Omental fat pad (tissue), 3 donors: ENCODE measurements at regions not wholly inside any gene's neighbourhood (a gene's known extent, or its start where the extent isn't known, plus 50 kb on each side); places are given as distances from the start of the nearest gene placed in this dataset.

Experiments
- ATAC-seq: fragments of 150-250 bp; one replicate; pipeline ENCODE4 v1.9.1; 2016; ENCODE audit warnings: mild to moderate bottlenecking, moderate library complexity; ENCODE audit not compliant: low FRiP score
- DNase-seq: peaks from one replicate; pipeline ENCODE4 v3.0.0-alpha.2; 2019; ENCODE audit warnings: low spot score
- TF ChIP-seq, protein P1 (sequence below), 3 donors: fragments of 450-650 bp; IDR thresholded peaks; one replicate each; pipeline ENCODE4 v1.5.1; 2016 to 2017; ENCODE audit warnings: antibody characterized with exemption in 3 of 3, mild to moderate bottlenecking in 3 of 3, moderate library complexity in 2 of 3

DNA sequence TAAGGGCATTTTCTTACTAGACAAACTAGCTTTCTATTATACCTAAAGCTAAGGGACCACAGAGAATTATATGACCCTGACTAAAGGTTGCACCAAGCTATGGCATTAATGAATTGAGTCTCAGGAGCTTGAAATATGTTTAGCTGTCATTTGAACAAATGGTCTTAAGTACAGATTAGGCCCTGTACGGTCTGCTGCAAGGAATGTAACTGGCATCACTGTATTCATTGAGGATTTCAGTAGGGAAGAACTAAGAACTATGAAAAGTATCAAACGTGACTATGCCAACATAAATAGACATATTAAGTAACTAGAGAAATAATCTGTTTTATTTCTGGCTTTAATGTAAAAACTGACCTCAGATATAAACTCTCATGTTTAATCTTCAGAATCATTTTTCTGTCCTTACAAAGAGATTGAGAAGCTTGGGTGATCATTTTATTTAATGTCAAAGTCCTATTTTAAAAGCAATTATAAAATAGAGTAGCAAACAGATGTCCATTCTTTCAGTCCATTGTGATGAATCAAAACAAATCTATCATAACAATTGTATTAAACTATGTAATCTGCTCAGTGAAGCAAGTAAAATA lies 845.9 kb downstream of the MAT2B start:
- TF ChIP-seq, protein P1, sequence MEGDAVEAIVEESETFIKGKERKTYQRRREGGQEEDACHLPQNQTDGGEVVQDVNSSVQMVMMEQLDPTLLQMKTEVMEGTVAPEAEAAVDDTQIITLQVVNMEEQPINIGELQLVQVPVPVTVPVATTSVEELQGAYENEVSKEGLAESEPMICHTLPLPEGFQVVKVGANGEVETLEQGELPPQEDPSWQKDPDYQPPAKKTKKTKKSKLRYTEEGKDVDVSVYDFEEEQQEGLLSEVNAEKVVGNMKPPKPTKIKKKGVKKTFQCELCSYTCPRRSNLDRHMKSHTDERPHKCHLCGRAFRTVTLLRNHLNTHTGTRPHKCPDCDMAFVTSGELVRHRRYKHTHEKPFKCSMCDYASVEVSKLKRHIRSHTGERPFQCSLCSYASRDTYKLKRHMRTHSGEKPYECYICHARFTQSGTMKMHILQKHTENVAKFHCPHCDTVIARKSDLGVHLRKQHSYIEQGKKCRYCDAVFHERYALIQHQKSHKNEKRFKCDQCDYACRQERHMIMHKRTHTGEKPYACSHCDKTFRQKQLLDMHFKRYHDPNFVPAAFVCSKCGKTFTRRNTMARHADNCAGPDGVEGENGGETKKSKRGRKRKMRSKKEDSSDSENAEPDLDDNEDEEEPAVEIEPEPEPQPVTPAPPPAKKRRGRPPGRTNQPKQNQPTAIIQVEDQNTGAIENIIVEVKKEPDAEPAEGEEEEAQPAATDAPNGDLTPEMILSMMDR (IDR thresholded peaks at IDR 0.05) = no peak
- no peak for ATAC-seq

DNA sequence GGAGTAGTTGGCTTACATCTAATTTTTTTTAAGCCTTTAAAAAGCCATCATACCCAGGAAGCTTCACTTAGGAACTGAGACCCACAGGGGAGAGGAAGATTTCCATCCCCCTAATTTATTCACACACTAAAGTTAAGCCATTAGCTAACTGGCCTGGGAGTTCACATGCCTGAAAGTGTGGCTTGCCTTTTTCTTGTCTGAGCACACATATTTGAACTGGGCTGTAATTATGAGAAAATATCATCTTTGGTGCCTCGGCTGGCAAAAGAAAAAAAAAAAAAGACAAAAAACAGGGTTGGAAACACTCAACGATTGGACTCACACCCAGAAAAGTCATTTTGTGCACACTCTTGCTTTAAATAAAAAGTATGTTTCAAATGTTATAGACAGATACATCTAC lies 847.3 kb downstream of the MAT2B start:
- ATAC-seq = no peak
- TF ChIP-seq, protein P1 (IDR thresholded peaks at IDR 0.05) = no peak
- no peak for DNase-seq

More for the DNA sequence above, 845.9 kb downstream of the MAT2B start:
- DNase-seq = no peak

DNA sequence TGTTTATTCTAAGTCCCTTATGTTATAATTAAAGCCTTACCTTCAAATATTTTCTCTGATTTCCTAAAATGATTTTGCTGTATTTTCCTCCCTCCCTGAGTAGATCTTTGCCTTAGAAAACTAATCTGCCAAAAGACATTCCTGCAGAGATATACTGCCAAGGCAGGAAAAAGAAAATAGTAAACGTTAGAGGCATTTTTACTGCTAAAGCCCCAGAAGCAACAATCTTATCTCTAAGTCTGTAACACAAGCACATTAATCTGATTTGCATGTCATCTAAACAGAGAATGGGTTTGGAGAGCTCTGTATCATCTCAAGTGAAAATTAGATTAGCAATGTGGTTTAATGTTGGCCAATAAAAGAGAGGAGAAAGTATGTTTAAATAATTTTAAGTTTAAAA lies 847.7 kb downstream of the MAT2B start:
- DNase-seq (no peak), ATAC-seq (no peak)
- TF ChIP-seq, protein P1 (IDR thresholded peaks at IDR 0.05) = no peak

DNA sequence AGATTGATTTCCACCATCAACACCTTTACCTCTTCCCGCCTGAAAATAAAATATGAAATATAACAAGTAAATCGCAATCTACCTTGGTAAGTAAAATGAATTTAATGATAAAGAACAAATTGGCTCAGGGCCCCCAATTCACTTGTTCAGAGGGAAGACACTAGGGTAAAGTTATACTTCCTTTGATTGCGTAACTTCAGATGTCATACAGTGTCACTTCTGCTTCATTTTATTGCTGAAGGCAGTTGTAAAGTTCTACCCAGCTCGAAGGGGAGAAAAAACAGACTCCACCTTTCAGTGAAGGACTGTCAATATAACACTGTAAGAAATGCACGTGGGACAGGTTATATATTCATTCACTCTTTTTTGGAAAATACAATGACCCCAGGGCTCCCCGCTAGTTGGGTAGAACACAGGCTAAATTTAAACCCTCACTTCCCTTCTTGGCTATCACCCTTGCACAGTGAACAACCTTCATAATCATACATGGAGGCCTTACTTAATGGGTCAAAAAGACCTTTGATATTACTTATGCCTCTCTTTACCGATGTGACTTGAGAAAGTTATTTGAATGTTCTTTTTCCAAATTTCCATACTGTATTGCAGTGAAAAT lies 848.8 kb downstream of the MAT2B start:
- ATAC-seq (no peak), DNase-seq (no peak)
- TF ChIP-seq, protein P1 (IDR thresholded peaks at IDR 0.05) = no peak

DNA sequence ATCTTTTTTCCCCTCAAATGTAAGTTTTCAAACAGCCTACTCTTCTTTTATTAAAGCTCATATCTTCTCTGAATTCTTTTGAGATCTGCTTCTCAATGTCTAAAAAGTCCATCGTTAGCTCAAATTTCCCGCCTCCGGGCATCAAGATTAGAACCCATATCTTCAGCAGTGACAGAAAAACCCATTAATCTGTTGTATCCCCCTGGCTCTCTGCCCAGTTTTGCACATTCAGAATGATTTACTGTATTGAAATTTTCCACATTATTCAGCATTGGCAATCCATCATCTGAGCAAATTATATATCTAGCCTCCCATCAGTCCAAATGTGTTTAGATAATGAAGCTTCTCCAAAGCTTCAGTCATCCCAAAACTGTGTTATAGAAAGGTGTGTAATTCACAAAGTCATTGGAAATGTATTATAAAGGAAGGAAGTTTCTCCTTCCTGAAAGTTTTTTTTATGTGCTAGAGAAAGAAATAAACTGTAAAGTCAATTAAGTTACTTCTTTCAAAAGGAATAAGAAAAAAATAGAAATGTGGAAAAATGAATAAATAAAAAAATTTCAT lies 849.9 kb downstream of the MAT2B start:
- ATAC-seq (no peak), DNase-seq (no peak)
- TF ChIP-seq, protein P1 (IDR thresholded peaks at IDR 0.05) = no peak

DNA sequence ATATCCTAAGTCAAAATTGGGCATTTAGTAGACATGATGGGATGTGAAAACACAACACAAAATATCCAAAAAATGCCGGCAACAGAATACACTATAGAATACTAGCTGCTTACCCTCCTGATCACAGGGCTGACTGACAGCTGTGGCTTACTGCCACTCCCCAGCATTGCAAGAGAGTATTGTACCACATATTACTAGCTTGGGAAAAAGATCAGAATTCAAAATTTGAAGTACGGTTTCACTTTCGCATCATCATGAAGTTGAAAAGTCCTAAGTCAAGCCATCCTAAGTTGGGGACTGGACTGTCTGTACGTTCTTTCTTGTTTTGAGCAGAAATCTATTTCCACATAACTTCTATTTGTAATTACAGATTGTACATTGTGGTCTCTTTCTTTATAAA lies 851.4 kb downstream of the MAT2B start:
- TF ChIP-seq, protein P1 (IDR thresholded peaks at IDR 0.05) = no peak
- ATAC-seq (no peak), DNase-seq (no peak)
